ENCODE measurements at regions not wholly inside any gene's neighbourhood (a gene's known extent, or its start where the extent isn't known, plus 50 kb on each side); places are given as distances from the start of the nearest gene placed in this dataset.

DNA sequence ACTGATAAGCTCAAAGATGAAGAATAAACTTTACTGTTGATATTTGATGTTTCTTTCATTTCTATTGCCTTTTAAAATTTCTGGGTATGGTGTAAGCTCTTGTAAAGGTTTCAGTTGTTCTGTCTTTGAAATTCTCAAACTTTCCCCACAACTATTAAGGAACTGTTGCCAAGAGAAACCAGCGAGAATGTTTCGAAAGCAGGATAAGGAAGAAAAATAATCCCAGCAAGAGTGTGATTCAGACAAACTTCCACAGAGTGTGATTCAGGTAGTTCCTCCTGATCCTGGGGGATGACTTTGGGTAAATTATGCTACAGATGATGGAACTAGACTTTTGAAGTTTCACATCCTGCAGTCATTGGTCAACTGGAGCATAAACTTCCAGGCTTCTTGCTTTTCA is 632.0 kb downstream of the NSUN3 start:
- H3K4me2 ChIP-seq (ENCODE audit: low read length), result no peak overlapping the region
- no peaks in the 10 kb centered on the region for H4K20me1 ChIP-seq (ENCODE audit: insufficient read depth)
- H3K27ac ChIP-seq (ENCODE audit: low read length), result no peak overlapping the region
- H3K27me3 ChIP-seq (ENCODE audit: insufficient read depth, low read depth, low read length), result no peaks in the 10 kb centered on the region
- H3K79me2 ChIP-seq (replicated peaks; ENCODE audit: insufficient read depth, low read length), result no peaks in the 10 kb centered on the region
- H3F3A ChIP-seq (ENCODE audit: insufficient read depth, low read length, poor library complexity, severe bottlenecking), result no peaks in the 10 kb centered on the region
- H2AFZ ChIP-seq (ENCODE audit: low read depth, low read length), result no peak overlapping the region
- no peaks in the 10 kb centered on the region for H3K9me2 ChIP-seq (ENCODE audit: insufficient read depth, low read length)
- H3K9ac ChIP-seq (ENCODE audit: low read length), result no peak overlapping the region
- no peaks in the 10 kb centered on the region for H3K36me3 ChIP-seq (ENCODE audit: insufficient read depth, low read length)
- TF ChIP-seq, protein P1, sequence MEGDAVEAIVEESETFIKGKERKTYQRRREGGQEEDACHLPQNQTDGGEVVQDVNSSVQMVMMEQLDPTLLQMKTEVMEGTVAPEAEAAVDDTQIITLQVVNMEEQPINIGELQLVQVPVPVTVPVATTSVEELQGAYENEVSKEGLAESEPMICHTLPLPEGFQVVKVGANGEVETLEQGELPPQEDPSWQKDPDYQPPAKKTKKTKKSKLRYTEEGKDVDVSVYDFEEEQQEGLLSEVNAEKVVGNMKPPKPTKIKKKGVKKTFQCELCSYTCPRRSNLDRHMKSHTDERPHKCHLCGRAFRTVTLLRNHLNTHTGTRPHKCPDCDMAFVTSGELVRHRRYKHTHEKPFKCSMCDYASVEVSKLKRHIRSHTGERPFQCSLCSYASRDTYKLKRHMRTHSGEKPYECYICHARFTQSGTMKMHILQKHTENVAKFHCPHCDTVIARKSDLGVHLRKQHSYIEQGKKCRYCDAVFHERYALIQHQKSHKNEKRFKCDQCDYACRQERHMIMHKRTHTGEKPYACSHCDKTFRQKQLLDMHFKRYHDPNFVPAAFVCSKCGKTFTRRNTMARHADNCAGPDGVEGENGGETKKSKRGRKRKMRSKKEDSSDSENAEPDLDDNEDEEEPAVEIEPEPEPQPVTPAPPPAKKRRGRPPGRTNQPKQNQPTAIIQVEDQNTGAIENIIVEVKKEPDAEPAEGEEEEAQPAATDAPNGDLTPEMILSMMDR (IDR thresholded peaks at IDR 0.05; ENCODE audit: poor library complexity, severe bottlenecking), result no peak
- no peak for TF ChIP-seq RAD21 (conservative IDR thresholded peaks at IDR 0.05)
- no peak for TF ChIP-seq EZH2 (IDR thresholded peaks at IDR 0.05; ENCODE audit: borderline replicate concordance, insufficient read depth, low read length, poor library complexity, severe bottlenecking)
- TF ChIP-seq MXI1 (conservative IDR thresholded peaks at IDR 0.05; ENCODE audit: poor library complexity, severe bottlenecking), result no peak
- TF ChIP-seq, protein P2, sequence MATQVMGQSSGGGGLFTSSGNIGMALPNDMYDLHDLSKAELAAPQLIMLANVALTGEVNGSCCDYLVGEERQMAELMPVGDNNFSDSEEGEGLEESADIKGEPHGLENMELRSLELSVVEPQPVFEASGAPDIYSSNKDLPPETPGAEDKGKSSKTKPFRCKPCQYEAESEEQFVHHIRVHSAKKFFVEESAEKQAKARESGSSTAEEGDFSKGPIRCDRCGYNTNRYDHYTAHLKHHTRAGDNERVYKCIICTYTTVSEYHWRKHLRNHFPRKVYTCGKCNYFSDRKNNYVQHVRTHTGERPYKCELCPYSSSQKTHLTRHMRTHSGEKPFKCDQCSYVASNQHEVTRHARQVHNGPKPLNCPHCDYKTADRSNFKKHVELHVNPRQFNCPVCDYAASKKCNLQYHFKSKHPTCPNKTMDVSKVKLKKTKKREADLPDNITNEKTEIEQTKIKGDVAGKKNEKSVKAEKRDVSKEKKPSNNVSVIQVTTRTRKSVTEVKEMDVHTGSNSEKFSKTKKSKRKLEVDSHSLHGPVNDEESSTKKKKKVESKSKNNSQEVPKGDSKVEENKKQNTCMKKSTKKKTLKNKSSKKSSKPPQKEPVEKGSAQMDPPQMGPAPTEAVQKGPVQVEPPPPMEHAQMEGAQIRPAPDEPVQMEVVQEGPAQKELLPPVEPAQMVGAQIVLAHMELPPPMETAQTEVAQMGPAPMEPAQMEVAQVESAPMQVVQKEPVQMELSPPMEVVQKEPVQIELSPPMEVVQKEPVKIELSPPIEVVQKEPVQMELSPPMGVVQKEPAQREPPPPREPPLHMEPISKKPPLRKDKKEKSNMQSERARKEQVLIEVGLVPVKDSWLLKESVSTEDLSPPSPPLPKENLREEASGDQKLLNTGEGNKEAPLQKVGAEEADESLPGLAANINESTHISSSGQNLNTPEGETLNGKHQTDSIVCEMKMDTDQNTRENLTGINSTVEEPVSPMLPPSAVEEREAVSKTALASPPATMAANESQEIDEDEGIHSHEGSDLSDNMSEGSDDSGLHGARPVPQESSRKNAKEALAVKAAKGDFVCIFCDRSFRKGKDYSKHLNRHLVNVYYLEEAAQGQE (IDR thresholded peaks at IDR 0.05; ENCODE audit: borderline replicate concordance), result no peak
- TF ChIP-seq TAF1 (IDR thresholded peaks at IDR 0.05; ENCODE audit: low read depth), result no peak
- H3K9me3 ChIP-seq (ENCODE audit: low read length), result no peaks in the 10 kb centered on the region
- no peak overlapping the region for H3K4me3 ChIP-seq (ENCODE audit: low read length)

DNA sequence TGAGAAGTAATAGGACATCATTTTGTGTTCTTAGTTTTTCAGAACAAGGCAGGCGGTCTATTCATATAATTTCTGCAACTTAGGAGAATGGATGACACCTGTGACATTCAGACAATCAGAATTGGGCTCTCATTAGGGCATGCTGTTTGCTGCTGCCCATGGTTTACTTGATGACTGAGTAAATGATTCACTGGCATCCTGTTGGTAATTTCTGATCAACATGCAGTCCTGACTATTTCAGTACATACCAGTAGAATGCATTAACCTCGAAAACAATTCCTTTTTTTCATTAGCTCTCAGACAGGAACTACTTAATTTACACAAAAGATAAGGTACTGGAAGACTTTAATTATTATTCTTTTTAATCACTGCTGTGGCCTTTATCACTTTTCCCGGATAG is 641.6 kb downstream of the NSUN3 start:
- no peak overlapping the region for H3K4me3 ChIP-seq (ENCODE audit: low read length)
- no peaks in the 10 kb centered on the region for H3K9me2 ChIP-seq (ENCODE audit: insufficient read depth, low read length)
- H3K4me2 ChIP-seq (ENCODE audit: low read length), result no peak overlapping the region
- no peaks in the 10 kb centered on the region for H3K79me2 ChIP-seq (replicated peaks; ENCODE audit: insufficient read depth, low read length)
- TF ChIP-seq, protein P2 (IDR thresholded peaks at IDR 0.05; ENCODE audit: borderline replicate concordance), result no peak
- TF ChIP-seq SMC3 (conservative IDR thresholded peaks at IDR 0.05; ENCODE audit: poor library complexity) (no peak), RAD21 (conservative IDR thresholded peaks at IDR 0.05) (no peak), TAF1 (IDR thresholded peaks at IDR 0.05; ENCODE audit: low read depth) (no peak), MXI1 (conservative IDR thresholded peaks at IDR 0.05; ENCODE audit: poor library complexity, severe bottlenecking) (no peak)
- H3K27ac ChIP-seq (ENCODE audit: low read length), result no peak overlapping the region
- no peaks in the 10 kb centered on the region for H4K20me1 ChIP-seq (ENCODE audit: insufficient read depth)
- H3K9ac ChIP-seq (ENCODE audit: low read length), result no peak overlapping the region
- no peaks in the 10 kb centered on the region for H3K36me3 ChIP-seq (ENCODE audit: insufficient read depth, low read length)
- no peaks in the 10 kb centered on the region for H3F3A ChIP-seq (ENCODE audit: insufficient read depth, low read length, poor library complexity, severe bottlenecking)
- H3K27me3 ChIP-seq (ENCODE audit: insufficient read depth, low read depth, low read length), result no peaks in the 10 kb centered on the region
- no peak overlapping the region for H2AFZ ChIP-seq (ENCODE audit: low read depth, low read length)
- H3K9me3 ChIP-seq (ENCODE audit: low read length), result no peaks in the 10 kb centered on the region
